IMR-90 (cell line): ENCODE measurements at regions not wholly inside any gene's neighbourhood (a gene's known extent, or its start where the extent isn't known, plus 50 kb on each side); places are given as distances from the start of the nearest gene placed in this dataset.

Experiments
- ATAC-seq: fragments of 200-7000 bp; cut with Tn5 transposase; 2 replicates; pipeline ENCODE4 v1.9.1; 2020; ENCODE audit warnings: low read depth, mild to moderate bottlenecking, moderate library complexity
- BruUV-seq: library from RNA; stranded (reverse); fragments of 400-500 nt; replicated peaks from 2 replicates; lab custom pipeline; 2021; lab: Mats Ljungman, UMichigan
- CTCF ChIA-PET: fragments of 300-600 bp; formaldehyde crosslinking; extraction: SDS; loops from one replicate; lab custom pipeline; 2021; ENCODE audit warnings: antibody characterized with exemption; lab: Yijun Ruan, JAX
- POLR2A ChIA-PET: fragments of 300-600 bp; sonication (Branson Sonifier 250); formaldehyde crosslinking; loops from one replicate; lab custom pipeline; 2022; ENCODE audit warnings: antibody characterized with exemption; ENCODE audit not compliant: unreplicated experiment; lab: Charles Lee
- DNase-seq: peaks from one replicate; pipeline ENCODE4 v3.0.0; 2013
- H2AFZ ChIP-seq: replicated peaks from 2 replicates; pipeline ENCODE3; 2013; ENCODE audit warnings: low read length, mild to moderate bottlenecking; ENCODE audit not compliant: poor library complexity
- H2AK5ac ChIP-seq: 2 replicates; pipeline ENCODE4 v1.6.1; 2013; ENCODE audit warnings: low read depth, low read length, inconsistent platforms
- H2AK9ac ChIP-seq: replicated peaks from 2 replicates; pipeline ENCODE3; 2013; ENCODE audit warnings: mild to moderate bottlenecking, low read depth, low read length, moderate library complexity; ENCODE audit not compliant: poor library complexity
- H2BK120ac ChIP-seq: 2 replicates; pipeline ENCODE4 v1.6.1; 2013; ENCODE audit warnings: low read depth, low read length, inconsistent platforms
- H2BK15ac ChIP-seq: 3 replicates; pipeline ENCODE4 v1.6.1; 2013; ENCODE audit warnings: low read depth, low read length, inconsistent platforms
- H2BK20ac ChIP-seq: 2 replicates; pipeline ENCODE4 v1.6.1; 2013; ENCODE audit warnings: low read depth, mild to moderate bottlenecking, inconsistent platforms, low read length, moderate library complexity
- H2BK5ac ChIP-seq: 2 replicates; pipeline ENCODE4 v1.6.1; 2013; ENCODE audit warnings: mild to moderate bottlenecking, low read depth, low read length, inconsistent platforms; ENCODE audit not compliant: poor library complexity, severe bottlenecking
- H3K14ac ChIP-seq: replicated peaks from 2 replicates; pipeline ENCODE4 v1.6.1; 2013; ENCODE audit warnings: low read depth, low read length, inconsistent platforms
- H3K18ac ChIP-seq: 2 replicates; pipeline ENCODE4 v1.6.1; 2013; ENCODE audit warnings: low read depth, low read length, control low read depth
- H3K23ac ChIP-seq: 2 replicates; pipeline ENCODE4 v1.6.1; 2013; ENCODE audit warnings: low read depth, low read length, inconsistent platforms
- H3K27ac ChIP-seq: 2 replicates; pipeline ENCODE4 v1.5.1; 2013; ENCODE audit warnings: mild to moderate bottlenecking, control low read depth, low read length; ENCODE audit not compliant: insufficient read depth
- H3K27me3 ChIP-seq: 2 replicates; pipeline ENCODE4 v1.6.1; 2013; ENCODE audit warnings: low read length; ENCODE audit not compliant: control insufficient read depth, insufficient read depth
- H3K36me3 ChIP-seq: 2 replicates; pipeline ENCODE4 v1.6.1; 2013; ENCODE audit warnings: low read length, mixed read lengths; ENCODE audit not compliant: control insufficient read depth, insufficient read depth
- H3K4ac ChIP-seq: 2 replicates; pipeline ENCODE4 v1.6.1; 2013; ENCODE audit warnings: low read depth, low read length, inconsistent platforms
- H3K4me1 ChIP-seq: 2 replicates; pipeline ENCODE4 v1.6.1; 2013; ENCODE audit warnings: low read length, mixed read lengths; ENCODE audit not compliant: control insufficient read depth, insufficient read depth
- H3K4me2 ChIP-seq: 2 replicates; pipeline ENCODE4 v1.6.1; 2013; ENCODE audit warnings: low read depth, mild to moderate bottlenecking, control low read depth, low read length, moderate library complexity
- H3K4me3 ChIP-seq: 2 replicates; pipeline ENCODE4 v1.5.1; 2013; ENCODE audit warnings: low read depth, mild to moderate bottlenecking, control low read depth, low read length, moderate library complexity; ENCODE audit not compliant: insufficient read depth
- H3K56ac ChIP-seq: 2 replicates; pipeline ENCODE4 v1.6.1; 2013; ENCODE audit warnings: low read length, inconsistent platforms; ENCODE audit not compliant: insufficient read depth; ENCODE audit errors: extremely low read depth
- H3K79me1 ChIP-seq, 2 experiments: 2 replicates each; pipeline ENCODE4 v1.6.1; 2013; ENCODE audit warnings: low read length in 2 of 2, inconsistent platforms in 1 of 2, low read depth in 1 of 2
- H3K9ac ChIP-seq: 2 replicates; pipeline ENCODE4 v1.6.1; 2013; ENCODE audit warnings: low read depth, low read length, control low read depth
- H3K9me1 ChIP-seq: 2 replicates; pipeline ENCODE4 v1.6.1; 2013; ENCODE audit warnings: low read length, inconsistent platforms; ENCODE audit not compliant: insufficient read depth
- H3K9me3 ChIP-seq: 2 replicates; pipeline ENCODE4 v1.6.1; 2013; ENCODE audit warnings: low read length; ENCODE audit not compliant: control insufficient read depth, insufficient read depth
- H4K20me1 ChIP-seq: 2 replicates; pipeline ENCODE4 v1.6.1; 2013; ENCODE audit warnings: low read length, inconsistent platforms; ENCODE audit not compliant: insufficient read depth
- H4K5ac ChIP-seq: 2 replicates; pipeline ENCODE4 v1.6.1; 2013; ENCODE audit warnings: mild to moderate bottlenecking, low read depth, low read length, control low read depth
- H4K8ac ChIP-seq, 2 experiments: 2 replicates each; pipeline ENCODE4 v1.6.1; 2013; ENCODE audit warnings: low read depth in 2 of 2, low read length in 2 of 2, control low read depth in 1 of 2, inconsistent platforms in 1 of 2
- H4K91ac ChIP-seq: 2 replicates; pipeline ENCODE4 v1.6.1; 2013; ENCODE audit warnings: low read depth, low read length, inconsistent platforms; ENCODE audit not compliant: insufficient read depth
- BHLHE40 ChIP-seq: fragments of 150-350 bp; IDR thresholded peaks from 2 replicates; pipeline ENCODE4 v1.6.1; 2016; ENCODE audit warnings: mild to moderate bottlenecking, low read depth, low read length
- CEBPB ChIP-seq: IDR thresholded peaks from 2 replicates; pipeline ENCODE4 v1.6.1; 2012; ENCODE audit warnings: low read depth, low read length, improper control_type of control experiment
- CHD1 ChIP-seq: IDR thresholded peaks from 2 replicates; pipeline ENCODE4 v1.6.1; 2012; ENCODE audit warnings: low read depth, low read length, improper control_type of control experiment
- CTCF ChIP-seq: conservative IDR thresholded peaks from 2 replicates; pipeline ENCODE4 v1.5.1; 2012; ENCODE audit warnings: mild to moderate bottlenecking, low read depth, low read length, improper control_type of control experiment
- ELK1 ChIP-seq: fragments of 150-350 bp; IDR thresholded peaks from 2 replicates; pipeline ENCODE4 v1.6.1; 2016; ENCODE audit warnings: low read depth, mild to moderate bottlenecking, low read length, moderate library complexity, borderline replicate concordance
- FOS ChIP-seq: fragments of 150-350 bp; IDR thresholded peaks from 2 replicates; pipeline ENCODE4 v1.6.1; 2016; ENCODE audit warnings: low read depth, low read length
- MAFK ChIP-seq: IDR thresholded peaks from 2 replicates; pipeline ENCODE4 v1.6.1; 2012; ENCODE audit warnings: low read depth, low read length, improper control_type of control experiment
- MAZ ChIP-seq: IDR thresholded peaks from 2 replicates; pipeline ENCODE4 v1.6.1; 2012; ENCODE audit warnings: low read depth, mild to moderate bottlenecking, low read length, improper control_type of control experiment, moderate library complexity, borderline replicate concordance
- MXI1 ChIP-seq: IDR thresholded peaks from 2 replicates; pipeline ENCODE4 v1.6.1; 2012; ENCODE audit warnings: low read depth, mild to moderate bottlenecking, low read length, moderate library complexity, borderline replicate concordance
- NFE2L2 ChIP-seq: fragments of 150-350 bp; IDR thresholded peaks from 2 replicates; pipeline ENCODE4 v1.6.1; 2016; ENCODE audit warnings: low read depth, mild to moderate bottlenecking, low read length
- POLR2A ChIP-seq: IDR thresholded peaks from 2 replicates; pipeline ENCODE4 v1.6.1; 2012; ENCODE audit warnings: mild to moderate bottlenecking, low read depth, low read length
- RAD21 ChIP-seq: IDR thresholded peaks from 2 replicates; pipeline ENCODE4 v1.6.1; 2012; ENCODE audit warnings: low read length, improper control_type of control experiment
- RCOR1 ChIP-seq: IDR thresholded peaks from 2 replicates; pipeline ENCODE4 v1.6.1; 2012; ENCODE audit warnings: mild to moderate bottlenecking, low read length, improper control_type of control experiment; ENCODE audit not compliant: insufficient replicate concordance
- RFX5 ChIP-seq: IDR thresholded peaks from 2 replicates; pipeline ENCODE4 v1.8.0; 2012; ENCODE audit warnings: low read depth, mild to moderate bottlenecking, low read length, moderate library complexity
- SMC3 ChIP-seq: fragments of 150-350 bp; IDR thresholded peaks from 2 replicates; pipeline ENCODE4 v1.6.1; 2016; ENCODE audit warnings: low read depth, mild to moderate bottlenecking, antibody characterized with exemption, low read length, moderate library complexity
- USF2 ChIP-seq: fragments of 150-350 bp; IDR thresholded peaks from 2 replicates; pipeline ENCODE4 v1.6.1; 2017; ENCODE audit warnings: mild to moderate bottlenecking, antibody characterized with exemption, low read length, low read depth
- WGBS, 2 experiments: methylation state at CpG; one replicate each; pipeline versions ENCODE4 v1.1.5 to v1.1.7; 2013; ENCODE audit warnings: missing lambda C conversion rate in 2 of 2; ENCODE audit not compliant: insufficient read length in 1 of 2; ENCODE audit errors: extremely low coverage in 2 of 2; 5-methylcytosine and 5-hydroxymethylcytosine counted together
- dilution Hi-C: fragments of 300-500 bp; cut with HindIII; formaldehyde crosslinking; loops from one replicate; pipeline ENCODE4 v1.14.3; 2018; ENCODE audit warnings: low sequenced_read_pairs; ENCODE audit not compliant: unreplicated experiment
- in situ Hi-C: fragments of 300-500 bp; cut with MboI; formaldehyde crosslinking; loops from 3 replicates; pipeline ENCODE4 v1.14.3; 2019; ENCODE audit warnings: low sequenced_read_pairs, inconsistent platforms, mixed read lengths
- intact Hi-C: fragments of 100-400 bp; cut with micrococcal nuclease; formaldehyde crosslinking; loops from 2 replicates; pipeline ENCODE4 v1.10.0; 2022

- H2BK15ac ChIP-seq: no peak overlapping the region
- H2BK5ac ChIP-seq: no peak overlapping the region
- no peaks in the 10 kb centered on the region for H3K9me3 ChIP-seq
- no peak overlapping the region for H3K23ac ChIP-seq
- peaks cover 2% of the 10 kb centered on the region; the same call in 1 of the 2 replicates for H3K27me3 ChIP-seq
- no peak overlapping the region for H3K18ac ChIP-seq
- no TSS peak for BruUV-seq
- no peak overlapping the region for H3K4me3 ChIP-seq
- H3K4me1 ChIP-seq: no peaks in the 10 kb centered on the region; the same call in 1 of the 2 replicates
- no peak overlapping the region for H2BK120ac ChIP-seq
- no peak overlapping the region for H3K9ac ChIP-seq
- ChIA-PET POLR2A (no interaction called here), CTCF (no interaction called here)
- H3K56ac ChIP-seq: no peak overlapping the region
- no CpG with 5 or more reads among the region's 2 CpGs for WGBS, 2 experiments
- no peaks in the 10 kb centered on the region for H3K79me1 ChIP-seq
- no peak overlapping the region for H4K8ac ChIP-seq
- no peak for DNase-seq
- H3K4me2 ChIP-seq: no peak overlapping the region
- ATAC-seq: no peak
- H4K20me1 ChIP-seq: no peaks in the 10 kb centered on the region
- H2AK5ac ChIP-seq: no peak overlapping the region
- no peak overlapping the region for H4K91ac ChIP-seq
- no peaks in the 10 kb centered on the region for H3K9me1 ChIP-seq
- intact Hi-C loops (no loop called here), dilution Hi-C loops (no loop called here), in situ Hi-C loops (no loop called here)
- no peak overlapping the region for H2AFZ ChIP-seq
- no peak for TF ChIP-seq POLR2A
- TF ChIP-seq NFE2L2: no peak
- no peak for TF ChIP-seq RCOR1
- TF ChIP-seq SMC3: no peak
- no peak for TF ChIP-seq CEBPB
- no peak for TF ChIP-seq CTCF
- no peak for TF ChIP-seq ELK1
- no peak for TF ChIP-seq USF2
- no peak for TF ChIP-seq BHLHE40
- TF ChIP-seq RAD21: no peak
- no peak for TF ChIP-seq CHD1
- TF ChIP-seq FOS: no peak
- TF ChIP-seq MXI1: no peak
- TF ChIP-seq MAZ: no peak
- TF ChIP-seq MAFK: no peak
- TF ChIP-seq RFX5: no peak
- H3K14ac ChIP-seq: no peak overlapping the region
- H3K4ac ChIP-seq: no peak overlapping the region
- no peak overlapping the region for H4K5ac ChIP-seq
- H3K36me3 ChIP-seq: no peaks in the 10 kb centered on the region
- no peak overlapping the region for H2BK20ac ChIP-seq
- no peak overlapping the region for H3K27ac ChIP-seq
- H2AK9ac ChIP-seq: no peak overlapping the region
Observed at GRCh38 chr18:22883179-22883578, 49.9 kb upstream of the RBBP8 start.
